Osteoblast (primary cell): ENCODE measurements at regions not wholly inside any gene's neighbourhood (a gene's known extent, or its start where the extent isn't known, plus 50 kb on each side); places are given as distances from the start of the nearest gene placed in this dataset.
"Not testable (repeated sequence)": the region's sequence is repeated elsewhere in the genome, so short reads cannot be mapped to it uniquely, and the experiment has no call there.

Experiments used
- DNase-seq: peaks from one replicate; pipeline ENCODE4 v3.0.0; 2011; ENCODE audit warnings: low spot score, mixed read lengths; ENCODE audit not compliant: insufficient read length; ENCODE audit errors: missing footprints
- H2AFZ ChIP-seq: 2 replicates; pipeline ENCODE4 v1.6.0; 2011; ENCODE audit warnings: mild to moderate bottlenecking, low read length
- H3K27ac ChIP-seq: 2 replicates; pipeline ENCODE4 v1.5.1; 2011; ENCODE audit warnings: mild to moderate bottlenecking, low read depth, low read length, moderate library complexity
- H3K27me3 ChIP-seq: 2 replicates; pipeline ENCODE4 v1.6.0; 2012; ENCODE audit warnings: mild to moderate bottlenecking, control low read depth, inconsistent platforms, low read length, moderate library complexity; ENCODE audit not compliant: insufficient read depth
- H3K36me3 ChIP-seq: 2 replicates; pipeline ENCODE4 v1.5.1; 2011; ENCODE audit warnings: mild to moderate bottlenecking, low read length, control low read depth, moderate library complexity; ENCODE audit not compliant: insufficient read depth
- H3K4me1 ChIP-seq: 2 replicates; pipeline ENCODE4 v1.5.1; 2011; ENCODE audit warnings: mild to moderate bottlenecking, low read length, control low read depth, moderate library complexity; ENCODE audit not compliant: insufficient read depth
- H3K4me2 ChIP-seq: 2 replicates; pipeline ENCODE4 v1.6.0; 2011; ENCODE audit warnings: mild to moderate bottlenecking, low read length; ENCODE audit not compliant: insufficient read depth
- H3K4me3 ChIP-seq: fragments of 200-600 bp; sonication (generic); 3 replicates; pipeline ENCODE4 v1.5.1; 2012; ENCODE audit warnings: mild to moderate bottlenecking, low read length, inconsistent platforms; ENCODE audit not compliant: insufficient read depth
- H3K79me2 ChIP-seq: 2 replicates; pipeline ENCODE4 v1.6.0; 2012; ENCODE audit warnings: mild to moderate bottlenecking, low read length, control low read depth, inconsistent platforms; ENCODE audit not compliant: insufficient read depth
- H3K9me3 ChIP-seq: 2 replicates; pipeline ENCODE4 v1.5.1; 2011; ENCODE audit warnings: low read depth, low read length, control low read depth
- H4K20me1 ChIP-seq: 2 replicates; pipeline ENCODE4 v1.6.0; 2012; ENCODE audit warnings: mild to moderate bottlenecking, low read length, control low read depth; ENCODE audit not compliant: insufficient read depth
- TF ChIP-seq, protein P1 (sequence below): IDR thresholded peaks from 2 replicates; pipeline ENCODE4 v1.5.1; 2011; ENCODE audit warnings: mild to moderate bottlenecking, low read depth, low read length, moderate library complexity; ENCODE audit errors: extremely low read depth

DNA sequence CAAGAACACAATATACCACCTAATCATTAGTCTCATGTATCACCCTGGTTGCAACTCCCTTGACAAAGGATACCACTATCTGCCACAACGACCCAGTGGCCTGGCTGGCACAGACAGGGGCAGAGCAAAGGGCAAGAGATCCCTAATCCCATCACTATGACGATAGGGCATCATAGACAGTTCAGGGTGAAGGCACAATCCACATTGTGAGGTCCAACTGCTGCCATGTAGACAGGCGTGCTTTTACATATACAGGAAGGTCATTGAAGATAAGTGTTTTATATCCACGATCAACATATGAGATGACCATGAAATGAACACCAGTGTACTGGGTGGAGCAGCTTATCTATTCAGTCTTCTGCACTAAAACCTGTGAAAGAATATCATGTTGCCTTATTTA lies 94.6 kb downstream of the IGLL1 start:
- TF ChIP-seq, protein P1, sequence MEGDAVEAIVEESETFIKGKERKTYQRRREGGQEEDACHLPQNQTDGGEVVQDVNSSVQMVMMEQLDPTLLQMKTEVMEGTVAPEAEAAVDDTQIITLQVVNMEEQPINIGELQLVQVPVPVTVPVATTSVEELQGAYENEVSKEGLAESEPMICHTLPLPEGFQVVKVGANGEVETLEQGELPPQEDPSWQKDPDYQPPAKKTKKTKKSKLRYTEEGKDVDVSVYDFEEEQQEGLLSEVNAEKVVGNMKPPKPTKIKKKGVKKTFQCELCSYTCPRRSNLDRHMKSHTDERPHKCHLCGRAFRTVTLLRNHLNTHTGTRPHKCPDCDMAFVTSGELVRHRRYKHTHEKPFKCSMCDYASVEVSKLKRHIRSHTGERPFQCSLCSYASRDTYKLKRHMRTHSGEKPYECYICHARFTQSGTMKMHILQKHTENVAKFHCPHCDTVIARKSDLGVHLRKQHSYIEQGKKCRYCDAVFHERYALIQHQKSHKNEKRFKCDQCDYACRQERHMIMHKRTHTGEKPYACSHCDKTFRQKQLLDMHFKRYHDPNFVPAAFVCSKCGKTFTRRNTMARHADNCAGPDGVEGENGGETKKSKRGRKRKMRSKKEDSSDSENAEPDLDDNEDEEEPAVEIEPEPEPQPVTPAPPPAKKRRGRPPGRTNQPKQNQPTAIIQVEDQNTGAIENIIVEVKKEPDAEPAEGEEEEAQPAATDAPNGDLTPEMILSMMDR: no peak

DNA sequence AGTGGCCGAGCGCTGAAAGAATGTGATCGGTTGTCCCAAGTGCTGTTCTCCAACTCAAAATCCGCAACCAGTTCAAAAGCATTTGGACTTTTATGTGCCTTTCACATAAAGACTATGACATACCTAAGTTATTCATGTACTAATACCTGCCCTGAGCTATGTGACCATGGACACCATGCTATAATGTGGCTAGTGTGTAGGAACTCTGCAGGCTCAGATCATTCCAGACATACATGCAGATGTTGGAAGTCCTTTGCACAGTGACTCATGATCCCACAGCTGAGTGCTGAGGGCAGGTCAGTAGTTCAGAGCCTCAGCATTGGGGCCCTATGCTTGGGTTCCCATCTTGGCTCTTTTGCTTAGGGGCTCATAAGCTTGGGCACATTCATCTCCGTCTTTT lies 95.4 kb downstream of the IGLL1 start:
- Histone ChIP-seq H3K9me3 (no peaks in the 10 kb centered on the region), H4K20me1 (no peaks in the 10 kb centered on the region), H3K4me2 (no peak overlapping the region), H3K36me3 (no peaks in the 10 kb centered on the region), H3K4me3 (no peak overlapping the region), H3K27ac (no peak overlapping the region), H3K79me2 (no peaks in the 10 kb centered on the region), H3K27me3 (peaks cover 15% of the 10 kb centered on the region), H3K4me1 (no peaks in the 10 kb centered on the region), H2AFZ (no peak overlapping the region)
- DNase-seq: no peak
- TF ChIP-seq, protein P1: no peak

More for the DNA sequence above, 94.6 kb downstream of the IGLL1 start:
- Histone ChIP-seq H3K4me3 (no peak overlapping the region), H3K79me2 (no peaks in the 10 kb centered on the region), H3K27ac (no peak overlapping the region), H3K27me3 (peaks cover 12% of the 10 kb centered on the region), H3K4me2 (no peak overlapping the region), H3K4me1 (no peaks in the 10 kb centered on the region), H2AFZ (no peak overlapping the region), H3K36me3 (no peaks in the 10 kb centered on the region), H3K9me3 (no peaks in the 10 kb centered on the region), H4K20me1 (no peaks in the 10 kb centered on the region)
- no peak for DNase-seq

DNA sequence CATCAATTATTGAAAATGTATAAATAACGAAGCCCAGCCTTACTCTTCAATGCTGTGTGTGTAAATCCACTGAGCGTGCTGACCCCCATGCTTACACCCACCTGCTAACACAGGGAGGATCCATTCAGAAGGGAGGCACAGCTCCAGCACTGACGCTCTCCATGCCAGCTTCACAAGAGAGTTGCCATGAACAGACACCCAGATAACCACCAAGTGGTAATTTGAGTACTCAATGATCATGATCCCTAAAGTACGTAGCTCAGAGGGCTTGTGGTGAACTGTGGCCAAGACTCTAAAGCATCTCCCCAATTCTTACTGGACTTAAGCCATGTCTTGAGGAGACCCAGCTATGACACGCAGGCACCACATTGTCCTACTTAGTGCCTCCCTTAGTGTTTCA lies 98.7 kb downstream of the IGLL1 start:
- no peak overlapping the region for H3K4me2 ChIP-seq
- TF ChIP-seq, protein P1: no peak
- no peak overlapping the region for H2AFZ ChIP-seq
- H3K9me3 ChIP-seq: no peaks in the 10 kb centered on the region
- H4K20me1 ChIP-seq: no peaks in the 10 kb centered on the region
- H3K36me3 ChIP-seq: no peaks in the 10 kb centered on the region
- H3K27me3 ChIP-seq: peaks cover 6% of the 10 kb centered on the region
- no peaks in the 10 kb centered on the region for H3K4me1 ChIP-seq
- DNase-seq: no peak
- no peak overlapping the region for H3K27ac ChIP-seq
- no peaks in the 10 kb centered on the region for H3K79me2 ChIP-seq
- H3K4me3 ChIP-seq: no peak overlapping the region

DNA sequence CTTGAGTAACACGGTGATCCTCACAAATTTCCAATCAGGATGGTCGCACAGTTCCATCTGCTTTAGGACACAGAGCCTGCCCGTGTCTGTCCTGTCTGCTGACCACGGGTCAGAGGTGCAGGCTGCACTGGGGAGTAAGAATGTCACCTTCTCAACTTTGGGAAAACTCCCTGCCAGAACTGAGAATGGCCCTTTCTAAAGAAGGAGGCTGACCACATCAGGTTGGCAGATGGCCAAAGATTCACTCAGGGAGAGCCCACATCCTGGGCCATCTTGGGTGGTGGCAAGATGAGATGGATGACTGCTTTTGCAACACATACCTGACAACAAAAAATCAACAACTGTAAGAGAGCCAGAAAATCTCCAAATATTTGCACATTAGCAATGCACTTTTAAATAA lies 101.9 kb downstream of the IGLL1 start:
- Histone ChIP-seq H3K36me3 (no peaks in the 10 kb centered on the region), H4K20me1 (no peaks in the 10 kb centered on the region), H3K4me2 (no peak overlapping the region), H3K4me3 (no peak overlapping the region), H3K9me3 (no peaks in the 10 kb centered on the region), H3K27ac (no peak overlapping the region), H3K27me3 (peaks cover 5% of the 10 kb centered on the region), H2AFZ (no peak overlapping the region), H3K79me2 (no peaks in the 10 kb centered on the region), H3K4me1 (no peaks in the 10 kb centered on the region)
- no peak for DNase-seq
- TF ChIP-seq, protein P1: no peak

DNA sequence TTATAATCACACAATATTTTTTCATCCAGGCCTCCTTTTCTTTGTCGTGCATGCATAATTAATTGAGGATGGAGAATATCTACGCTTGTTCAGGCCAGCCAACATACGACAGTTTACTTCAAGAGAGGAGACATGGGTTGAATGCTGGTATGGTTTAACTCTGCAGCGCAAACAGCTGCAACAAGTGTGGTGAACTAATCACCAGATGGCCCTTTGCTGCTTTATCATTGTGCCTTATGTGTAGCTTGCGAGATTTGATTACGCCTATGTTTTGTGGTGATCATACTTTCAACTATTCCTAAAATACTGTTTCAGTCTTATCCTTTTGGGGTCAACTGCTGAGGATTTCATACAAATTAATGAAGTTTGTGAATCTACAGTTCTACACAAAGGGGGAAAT lies 105.6 kb downstream of the IGLL1 start:
- not testable (repeated sequence) for H3K27ac ChIP-seq, H3K36me3 ChIP-seq, H3K4me2 ChIP-seq, H3K9me3 ChIP-seq, H3K79me2 ChIP-seq, H2AFZ ChIP-seq, H4K20me1 ChIP-seq, DNase-seq, H3K4me3 ChIP-seq, H3K4me1 ChIP-seq, H3K27me3 ChIP-seq
